Panc1 (cell line): ENCODE measurements at regions not wholly inside any gene's neighbourhood (a gene's known extent, or its start where the extent isn't known, plus 50 kb on each side); places are given as distances from the start of the nearest gene placed in this dataset.

Experiments used
- ATAC-seq: fragments of 200-7000 bp; cut with Tn5 transposase; 2 replicates; pipeline ENCODE4 v1.9.1; 2020; ENCODE audit warnings: mild to moderate bottlenecking, moderate library complexity
- BruUV-seq: library from RNA; stranded (reverse); fragments of 400-500 nt; replicated peaks from 2 replicates; lab custom pipeline; 2021; lab: Mats Ljungman, UMichigan
- CTCF ChIA-PET: fragments of 300-600 bp; sonication (Branson Sonifier 250); formaldehyde crosslinking; loops from one replicate; lab custom pipeline; 2022; ENCODE audit warnings: antibody characterized with exemption; lab: Charles Lee
- POLR2A ChIA-PET: fragments of 300-600 bp; sonication (Branson Sonifier 250); formaldehyde crosslinking; loops from one replicate; lab custom pipeline; 2022; ENCODE audit warnings: antibody characterized with exemption; lab: Charles Lee
- DNase-seq: peaks from one replicate; pipeline ENCODE4 v3.0.0-alpha.2; 2010; ENCODE audit warnings: low read depth, low spot score
- H3K27ac ChIP-seq: 2 replicates; pipeline ENCODE4 v1.5.1; 2011; ENCODE audit warnings: mild to moderate bottlenecking, low read length, inconsistent platforms
- H3K27me3 ChIP-seq: fragments of 200-500 bp; sonication (Bioruptor generic); 2 replicates; pipeline ENCODE4 v1.6.0; 2014; ENCODE audit warnings: low read length, inconsistent platforms; ENCODE audit not compliant: control insufficient read depth, insufficient read depth
- H3K36me3 ChIP-seq: fragments of 200-500 bp; sonication (Bioruptor generic); 2 replicates; pipeline ENCODE4 v1.5.1; 2014; ENCODE audit warnings: inconsistent platforms, mild to moderate bottlenecking, low read length, moderate library complexity; ENCODE audit not compliant: control insufficient read depth, insufficient read depth
- H3K4me1 ChIP-seq: 2 replicates; pipeline ENCODE4 v1.5.1; 2011; ENCODE audit warnings: inconsistent platforms, mild to moderate bottlenecking, low read length, moderate library complexity; ENCODE audit not compliant: control insufficient read depth, insufficient read depth
- H3K4me3 ChIP-seq, 2 experiments: 2 replicates each; pipeline ENCODE4 v1.5.1; 2011 to 2012; ENCODE audit warnings: low read depth in 2 of 2, low read length in 2 of 2, mild to moderate bottlenecking in 2 of 2, inconsistent platforms in 1 of 2, moderate library complexity in 1 of 2
- H3K9me3 ChIP-seq: fragments of 200-500 bp; sonication (Bioruptor generic); 2 replicates; pipeline ENCODE4 v1.5.1; 2014; ENCODE audit warnings: low read depth, mild to moderate bottlenecking, inconsistent platforms, low read length, moderate library complexity; ENCODE audit not compliant: control insufficient read depth, insufficient read depth
- POLR2AphosphoS5 ChIP-seq: IDR thresholded peaks from 2 replicates; pipeline ENCODE4 v1.6.1; 2012; ENCODE audit warnings: mild to moderate bottlenecking, low read depth, low read length, moderate library complexity
- SIN3A ChIP-seq: IDR thresholded peaks from 2 replicates; pipeline ENCODE4 v1.6.1; 2012; ENCODE audit warnings: low read depth, mild to moderate bottlenecking, low read length, moderate library complexity, borderline replicate concordance; ENCODE audit not compliant: insufficient read depth
- TCF7L2 ChIP-seq: IDR thresholded peaks from 2 replicates; pipeline ENCODE4 v1.6.1; 2011; ENCODE audit warnings: mild to moderate bottlenecking, low read depth, low read length, inconsistent platforms
- in situ Hi-C: cut with HindIII; loops from 2 replicates; pipeline ENCODE4 v1.10.0; 2016; ENCODE audit warnings: low sequenced_read_pairs, low pct_unique_long_range_greater_than_20kb
- intact Hi-C: fragments of 100-400 bp; cut with micrococcal nuclease; formaldehyde crosslinking; loops from one replicate; pipeline ENCODE4 v1.10.0; 2022; ENCODE audit not compliant: unreplicated experiment
- TF ChIP-seq, protein P1 (sequence below), 2 experiments: IDR thresholded peaks; 2 replicates each; pipeline ENCODE4 v1.6.1; 2011 to 2012; ENCODE audit warnings: low read depth in 2 of 2, control low read depth in 1 of 2, low read length in 1 of 2, mild to moderate bottlenecking in 1 of 2, moderate library complexity in 1 of 2; ENCODE audit not compliant: insufficient read depth in 1 of 2
- TF ChIP-seq, protein P2 (sequence below): fragments of 450-650 bp; IDR thresholded peaks from 2 replicates; pipeline ENCODE4 v1.5.1; 2017; ENCODE audit warnings: mild to moderate bottlenecking

DNA sequence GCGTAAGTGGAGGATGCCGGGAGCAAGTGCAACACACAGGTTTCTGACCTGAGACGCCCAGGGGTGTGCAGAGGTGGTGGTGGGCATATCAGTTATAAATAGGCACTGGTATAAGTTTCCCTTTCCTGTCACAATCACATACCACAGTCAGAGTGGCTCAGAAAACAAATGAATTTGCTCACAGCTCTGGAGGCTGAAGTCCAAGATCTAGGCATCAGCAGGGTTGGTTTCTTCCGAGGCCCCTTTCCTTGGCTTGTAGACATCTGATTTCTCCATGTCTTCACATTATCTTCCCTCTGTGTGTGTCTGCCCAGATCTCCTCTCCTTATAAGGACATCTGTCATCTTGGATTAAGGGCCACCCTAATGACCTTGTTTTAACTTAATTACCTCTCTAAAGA, 250.5 kb upstream of the TNRC6C start:
- TF ChIP-seq POLR2AphosphoS5 = no peak
- TF ChIP-seq, protein P1, sequence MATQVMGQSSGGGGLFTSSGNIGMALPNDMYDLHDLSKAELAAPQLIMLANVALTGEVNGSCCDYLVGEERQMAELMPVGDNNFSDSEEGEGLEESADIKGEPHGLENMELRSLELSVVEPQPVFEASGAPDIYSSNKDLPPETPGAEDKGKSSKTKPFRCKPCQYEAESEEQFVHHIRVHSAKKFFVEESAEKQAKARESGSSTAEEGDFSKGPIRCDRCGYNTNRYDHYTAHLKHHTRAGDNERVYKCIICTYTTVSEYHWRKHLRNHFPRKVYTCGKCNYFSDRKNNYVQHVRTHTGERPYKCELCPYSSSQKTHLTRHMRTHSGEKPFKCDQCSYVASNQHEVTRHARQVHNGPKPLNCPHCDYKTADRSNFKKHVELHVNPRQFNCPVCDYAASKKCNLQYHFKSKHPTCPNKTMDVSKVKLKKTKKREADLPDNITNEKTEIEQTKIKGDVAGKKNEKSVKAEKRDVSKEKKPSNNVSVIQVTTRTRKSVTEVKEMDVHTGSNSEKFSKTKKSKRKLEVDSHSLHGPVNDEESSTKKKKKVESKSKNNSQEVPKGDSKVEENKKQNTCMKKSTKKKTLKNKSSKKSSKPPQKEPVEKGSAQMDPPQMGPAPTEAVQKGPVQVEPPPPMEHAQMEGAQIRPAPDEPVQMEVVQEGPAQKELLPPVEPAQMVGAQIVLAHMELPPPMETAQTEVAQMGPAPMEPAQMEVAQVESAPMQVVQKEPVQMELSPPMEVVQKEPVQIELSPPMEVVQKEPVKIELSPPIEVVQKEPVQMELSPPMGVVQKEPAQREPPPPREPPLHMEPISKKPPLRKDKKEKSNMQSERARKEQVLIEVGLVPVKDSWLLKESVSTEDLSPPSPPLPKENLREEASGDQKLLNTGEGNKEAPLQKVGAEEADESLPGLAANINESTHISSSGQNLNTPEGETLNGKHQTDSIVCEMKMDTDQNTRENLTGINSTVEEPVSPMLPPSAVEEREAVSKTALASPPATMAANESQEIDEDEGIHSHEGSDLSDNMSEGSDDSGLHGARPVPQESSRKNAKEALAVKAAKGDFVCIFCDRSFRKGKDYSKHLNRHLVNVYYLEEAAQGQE (IDR thresholded peaks at IDR 0.05; ENCODE audit: insufficient read depth in 1 of 2, low read depth in 2 of 2, low read length in 1 of 2) = no peak
- TF ChIP-seq, protein P2, sequence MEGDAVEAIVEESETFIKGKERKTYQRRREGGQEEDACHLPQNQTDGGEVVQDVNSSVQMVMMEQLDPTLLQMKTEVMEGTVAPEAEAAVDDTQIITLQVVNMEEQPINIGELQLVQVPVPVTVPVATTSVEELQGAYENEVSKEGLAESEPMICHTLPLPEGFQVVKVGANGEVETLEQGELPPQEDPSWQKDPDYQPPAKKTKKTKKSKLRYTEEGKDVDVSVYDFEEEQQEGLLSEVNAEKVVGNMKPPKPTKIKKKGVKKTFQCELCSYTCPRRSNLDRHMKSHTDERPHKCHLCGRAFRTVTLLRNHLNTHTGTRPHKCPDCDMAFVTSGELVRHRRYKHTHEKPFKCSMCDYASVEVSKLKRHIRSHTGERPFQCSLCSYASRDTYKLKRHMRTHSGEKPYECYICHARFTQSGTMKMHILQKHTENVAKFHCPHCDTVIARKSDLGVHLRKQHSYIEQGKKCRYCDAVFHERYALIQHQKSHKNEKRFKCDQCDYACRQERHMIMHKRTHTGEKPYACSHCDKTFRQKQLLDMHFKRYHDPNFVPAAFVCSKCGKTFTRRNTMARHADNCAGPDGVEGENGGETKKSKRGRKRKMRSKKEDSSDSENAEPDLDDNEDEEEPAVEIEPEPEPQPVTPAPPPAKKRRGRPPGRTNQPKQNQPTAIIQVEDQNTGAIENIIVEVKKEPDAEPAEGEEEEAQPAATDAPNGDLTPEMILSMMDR = no peak
- TF ChIP-seq TCF7L2 = no peak
- TF ChIP-seq SIN3A = no peak
- peaks cover 19% of the 10 kb centered on the region for H3K27me3 ChIP-seq
- intact Hi-C loops = no loop called here
- no peaks in the 10 kb centered on the region for H3K4me1 ChIP-seq
- H3K36me3 ChIP-seq = no peaks in the 10 kb centered on the region
- H3K4me3 ChIP-seq = no peak overlapping the region
- ATAC-seq (no peak), DNase-seq (no peak)
- no peak overlapping the region for H3K27ac ChIP-seq
- BruUV-seq = no TSS peak
- peaks cover 19% of the 10 kb centered on the region; the same call in 1 of the 2 replicates for H3K9me3 ChIP-seq
- ChIA-PET CTCF (no interaction called here), POLR2A (no interaction called here)
- in situ Hi-C loops = no loop called here

DNA sequence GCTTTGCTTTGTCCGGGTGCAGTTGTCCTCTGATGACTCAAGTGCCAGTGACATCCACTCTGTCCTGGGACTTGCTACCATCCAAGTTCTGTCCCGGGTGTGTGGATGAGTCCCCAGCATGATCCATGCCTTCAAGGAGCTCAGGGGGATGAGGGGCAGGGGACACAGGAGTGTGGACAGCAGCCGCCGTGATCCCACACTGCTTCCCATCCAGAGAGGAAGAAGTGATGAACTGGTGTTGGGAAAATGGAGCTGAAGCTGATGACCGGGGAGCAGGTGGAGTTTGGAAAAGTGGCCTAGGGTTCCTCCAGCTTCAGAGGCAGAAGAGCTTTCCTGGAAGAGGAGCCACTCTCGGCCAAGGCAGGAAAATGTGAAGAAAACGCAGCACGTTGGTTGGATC, 249.6 kb upstream of the TNRC6C start:
- TF ChIP-seq, protein P2 = no peak
- TF ChIP-seq POLR2AphosphoS5 (no peak), TCF7L2 (no peak), SIN3A (no peak)
- TF ChIP-seq, protein P1 (IDR thresholded peaks at IDR 0.05; ENCODE audit: insufficient read depth in 1 of 2, low read depth in 2 of 2, low read length in 1 of 2) = no peak
- Histone ChIP-seq H3K27me3 (peaks cover 21% of the 10 kb centered on the region), H3K4me1 (no peaks in the 10 kb centered on the region), H3K9me3 (peaks cover 11% of the 10 kb centered on the region; the same call in 1 of the 2 replicates), H3K4me3 (no peak overlapping the region), H3K27ac (no peak overlapping the region), H3K36me3 (no peaks in the 10 kb centered on the region)
- ATAC-seq = no peak
- no TSS peak for BruUV-seq
- CTCF ChIA-PET = no interaction called here
- in situ Hi-C loops = no loop called here
- POLR2A ChIA-PET = no interaction called here
- DNase-seq = no peak
- intact Hi-C loops = no loop called here
